ENCODE measurements at regions not wholly inside any gene's neighbourhood (a gene's known extent, or its start where the extent isn't known, plus 50 kb on each side); places are given as distances from the start of the nearest gene placed in this dataset.

- intact Hi-C loops (cut with DNase I) = no loop called here
- Histone ChIP-seq H3K4me3 (no peak overlapping the region), H3K4me1 (peaks cover 0 to 3% (median 0%) of the 10 kb centered on the region in 4 donors), H3K9me3 (no peaks in the 10 kb centered on the region), H3K36me3 (no peaks in the 10 kb centered on the region), H3K27ac (replicated peaks in 1 of 4) (no peak overlapping the region), H3K27me3 (no peaks in the 10 kb centered on the region)
- DNase-seq (ENCODE audit: extremely low spot score) = no peak
- TF ChIP-seq POLR2AphosphoS5 (IDR thresholded peaks at IDR 0.05) (no peak), POLR2A (IDR thresholded peaks at IDR 0.05; ENCODE audit: low read depth) (no peak), CTCF (IDR thresholded peaks at IDR 0.05) (no peak)
Measured at GRCh38 chr14:98070536-98070935, 1201.5 kb downstream of the BCL11B start.

GRCh38 chr14:98074111-98074510 is 1197.9 kb downstream of the BCL11B start:
- Histone ChIP-seq H3K27me3 (no peaks in the 10 kb centered on the region), H3K4me3 (no peak overlapping the region), H3K4me1 (peaks cover 0 to 3% (median 0%) of the 10 kb centered on the region in 4 donors), H3K36me3 (no peaks in the 10 kb centered on the region), H3K9me3 (no peaks in the 10 kb centered on the region), H3K27ac (replicated peaks in 1 of 4) (no peak overlapping the region)
- WGBS = 92% methylated on average over 5 of the region's 5 CpGs
- no peak for TF ChIP-seq POLR2A (IDR thresholded peaks at IDR 0.05; ENCODE audit: low read depth)
- TF ChIP-seq EP300 (IDR thresholded peaks at IDR 0.05) = no peak
- no peak for TF ChIP-seq CTCF (IDR thresholded peaks at IDR 0.05)
- no peak for TF ChIP-seq POLR2AphosphoS5 (IDR thresholded peaks at IDR 0.05)
- peak; percentile 8 for DNase-seq (ENCODE audit: extremely low spot score)
- intact Hi-C loops (cut with DNase I) = no loop called here

GRCh38 chr14:98077176-98077575 is 1194.8 kb downstream of the BCL11B start:
- intact Hi-C loops (cut with DNase I) = no loop called here
- Histone ChIP-seq H3K27me3 (no peaks in the 10 kb centered on the region), H3K9me3 (no peaks in the 10 kb centered on the region), H3K4me1 (no peaks in the 10 kb centered on the region), H3K4me3 (no peak overlapping the region), H3K27ac (replicated peaks in 1 of 4) (no peak overlapping the region), H3K36me3 (no peaks in the 10 kb centered on the region)
- TF ChIP-seq EP300 (IDR thresholded peaks at IDR 0.05) (no peak), POLR2A (IDR thresholded peaks at IDR 0.05; ENCODE audit: low read depth) (no peak), POLR2AphosphoS5 (IDR thresholded peaks at IDR 0.05) (no peak), CTCF (IDR thresholded peaks at IDR 0.05) (no peak)
- WGBS = 65% methylated on average over 3 of the region's 3 CpGs
- no peak for DNase-seq (ENCODE audit: extremely low spot score)

- no peak for TF ChIP-seq CTCF (IDR thresholded peaks at IDR 0.05)
- 93% methylated on average over 1 of the region's 1 CpG for WGBS
- Histone ChIP-seq H3K27me3 (no peaks in the 10 kb centered on the region), H3K9me3 (no peaks in the 10 kb centered on the region), H3K36me3 (no peaks in the 10 kb centered on the region), H3K4me3 (no peak overlapping the region), H3K27ac (replicated peaks in 1 of 4) (no peak overlapping the region), H3K4me1 (no peaks in the 10 kb centered on the region)
- DNase-seq (ENCODE audit: extremely low spot score) = peak; percentile 66
- intact Hi-C loops (cut with DNase I) = no loop called here
Measured at GRCh38 chr14:98082833-98083232, 1189.2 kb downstream of the BCL11B start.

GRCh38 chr14:98085751-98086150 is 1186.2 kb downstream of the BCL11B start:
- intact Hi-C loops (cut with DNase I) = no loop called here
- Histone ChIP-seq H3K27ac (replicated peaks in 1 of 4) (no peak overlapping the region), H3K9me3 (no peaks in the 10 kb centered on the region), H3K4me1 (no peaks in the 10 kb centered on the region), H3K4me3 (no peak overlapping the region), H3K27me3 (no peaks in the 10 kb centered on the region), H3K36me3 (no peaks in the 10 kb centered on the region)
- WGBS = 82% methylated on average over 1 of the region's 1 CpG
- TF ChIP-seq CTCF (IDR thresholded peaks at IDR 0.05) = no peak
- no peak for TF ChIP-seq POLR2A (IDR thresholded peaks at IDR 0.05; ENCODE audit: low read depth)
- TF ChIP-seq EP300 (IDR thresholded peaks at IDR 0.05) = no peak
- no peak for TF ChIP-seq POLR2AphosphoS5 (IDR thresholded peaks at IDR 0.05)
- DNase-seq (ENCODE audit: extremely low spot score) = no peak
